Posterior cingulate gyrus (tissue), 11 donors: ENCODE measurements at regions not wholly inside any gene's neighbourhood (a gene's known extent, or its start where the extent isn't known, plus 50 kb on each side); places are given as distances from the start of the nearest gene placed in this dataset.
A peak's percentile ranks its signal among the peaks of the same experiment; 100 is the strongest.
"Not testable (repeated sequence)": the region's sequence is repeated elsewhere in the genome, so short reads cannot be mapped to it uniquely, and the experiment has no call there.

Experiments used
- DNase-seq, 10 donors: peaks; one replicate each; pipeline versions ENCODE4 v3.0.0 to v3.0.0-alpha.2; 2020 to 2021; ENCODE audit warnings: mixed read lengths in 3 of 10
- intact Hi-C: fragments of 100-400 bp; cut with DNase I; formaldehyde crosslinking; loops from one replicate; pipeline ENCODE4 v1.15.1; 2023

DNA sequence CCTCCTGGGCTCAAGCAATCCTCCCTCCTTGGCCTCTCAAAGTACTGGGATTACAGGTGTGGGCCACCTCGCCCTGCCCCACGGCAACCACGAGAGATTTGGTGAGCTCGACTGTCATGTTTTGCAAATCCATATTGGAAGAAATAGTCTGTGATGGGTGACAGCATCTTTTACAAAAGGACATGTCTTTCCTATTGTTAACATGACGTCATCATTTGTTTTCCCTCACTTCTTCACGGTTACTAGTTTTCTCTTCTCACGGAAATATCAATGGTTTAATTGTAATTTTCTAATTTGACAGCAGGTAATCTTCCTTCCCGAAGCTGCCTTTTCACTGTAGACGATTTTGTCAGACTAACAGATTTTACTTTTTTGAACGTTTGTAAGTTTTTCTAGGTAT, 110.8 kb upstream of the GREM2 start:
- intact Hi-C loops: no loop called here
- DNase-seq: no peak

DNA sequence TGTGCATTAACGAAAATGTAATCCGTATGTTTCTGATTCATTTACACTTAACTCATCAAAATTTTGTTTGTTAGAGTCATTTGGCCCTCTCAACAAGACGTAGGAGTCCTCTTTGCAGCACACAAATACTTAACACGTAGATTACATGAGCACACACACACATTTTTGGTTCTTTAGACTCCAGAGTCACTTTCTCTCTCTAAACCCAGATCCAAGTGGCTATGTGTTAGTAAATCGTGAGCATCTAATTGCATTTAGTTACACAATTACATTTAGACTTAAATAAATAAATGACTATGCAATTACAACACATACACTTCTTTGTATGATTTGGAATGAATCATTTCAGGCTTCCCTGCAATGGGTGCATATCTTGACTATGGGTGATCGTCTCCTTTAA, 109.0 kb upstream of the GREM2 start:
- intact Hi-C loops: no loop called here
- no peak for DNase-seq

GRCh38 chr1:240719953-240720700, 108.2 kb upstream of the GREM2 start:
- no peak for DNase-seq
- intact Hi-C loops: no loop called here

DNA sequence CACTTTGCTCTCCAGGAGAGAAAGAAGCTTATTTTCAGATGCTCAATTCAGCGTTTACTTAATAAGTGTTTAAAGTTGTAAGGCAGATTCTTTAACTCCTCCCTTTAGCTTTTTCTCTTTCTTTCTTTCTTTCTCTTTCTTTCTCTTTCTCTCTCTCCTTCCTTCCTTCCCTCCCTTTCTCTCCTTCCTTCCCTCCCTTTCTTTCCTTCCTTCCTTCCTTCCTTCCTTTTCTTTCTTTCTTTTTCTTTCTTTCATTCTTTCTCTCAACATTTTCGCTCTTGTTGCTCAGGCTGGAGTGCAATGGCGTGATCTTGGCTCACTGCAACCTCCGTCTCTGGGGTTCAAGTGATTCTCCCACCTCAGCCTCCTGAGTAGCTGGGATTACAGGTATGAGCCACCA, 104.6 kb upstream of the GREM2 start:
- DNase-seq, intact Hi-C loops: not testable (repeated sequence)

DNA sequence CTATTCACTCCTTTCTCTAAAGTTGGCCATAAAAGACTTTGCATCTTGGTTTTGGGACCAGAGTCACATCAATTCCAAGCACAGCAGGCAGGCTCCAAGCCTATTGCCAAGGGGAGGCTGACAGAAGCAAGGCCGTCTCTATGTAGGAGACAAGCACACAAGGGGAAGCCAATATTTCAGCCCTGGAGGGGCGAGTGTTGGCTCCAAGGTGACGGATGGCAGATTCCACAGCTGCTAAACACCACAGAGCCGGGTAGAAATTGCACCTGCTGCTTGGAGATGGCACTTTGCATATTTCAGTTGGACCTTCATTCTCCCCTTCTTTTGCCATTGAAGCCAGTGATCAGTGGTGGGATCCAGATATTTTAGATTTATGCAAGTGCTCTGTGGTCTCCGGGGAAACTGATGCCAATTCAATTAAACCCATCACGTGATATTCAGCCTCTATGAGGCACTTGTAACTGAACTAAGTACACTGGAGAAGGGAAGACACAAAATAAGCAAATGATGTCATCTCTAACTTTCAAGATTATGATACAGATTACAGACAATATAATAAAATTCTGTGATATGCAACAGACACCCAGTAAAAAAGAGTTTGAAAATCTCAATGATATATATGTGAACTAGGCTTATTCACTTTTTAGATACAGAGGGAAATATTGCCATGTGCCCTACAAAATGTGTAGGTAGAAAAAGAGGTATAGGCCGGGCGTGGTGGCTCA, 102.8 kb upstream of the GREM2 start:
- intact Hi-C loops: no loop called here
- peak in 1 of 10 donors; percentile 61 for DNase-seq

DNA sequence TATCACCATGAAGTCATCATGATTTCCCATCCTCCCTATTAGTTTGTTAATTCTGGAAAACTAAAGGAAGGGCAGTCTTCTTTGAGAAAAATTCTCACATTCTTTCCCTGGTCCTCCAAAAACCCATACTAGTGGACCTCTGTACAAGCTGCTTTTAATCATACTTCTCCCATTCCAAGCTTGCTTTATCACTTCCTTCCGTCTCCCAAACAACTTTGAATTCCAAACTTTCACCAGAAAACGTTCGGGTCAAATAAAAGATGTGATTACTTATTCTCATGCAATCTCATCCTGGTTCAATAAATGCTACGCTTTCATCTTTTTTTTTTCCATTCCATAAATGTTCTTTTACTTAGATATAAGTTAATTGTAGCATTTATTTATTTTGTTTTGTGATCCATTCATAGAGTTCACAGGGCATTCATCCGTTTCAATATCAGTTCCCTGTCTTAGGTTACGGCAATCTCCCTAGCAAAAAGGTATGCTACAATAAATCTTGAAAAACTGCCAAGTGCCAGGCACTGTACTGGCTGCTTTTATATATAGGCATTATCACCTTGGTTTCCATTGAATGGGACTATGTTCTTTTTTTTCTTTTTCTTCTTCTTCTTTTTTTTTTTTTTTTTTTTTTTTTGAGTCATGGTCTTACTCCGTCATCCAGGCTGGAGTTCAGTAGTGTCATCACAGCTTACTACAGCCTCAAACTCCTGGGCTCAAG, 100.2 kb upstream of the GREM2 start:
- no peak for DNase-seq
- intact Hi-C loops: no loop called here

GRCh38 chr1:240711020-240711419, 99.1 kb upstream of the GREM2 start:
- intact Hi-C loops: no loop called here
- DNase-seq: peak in 1 of 10 donors; percentile 44

GRCh38 chr1:240709676-240710075, 97.7 kb upstream of the GREM2 start:
- DNase-seq: peak in 1 of 10 donors; percentile 20
- intact Hi-C loops: no loop called here

DNA sequence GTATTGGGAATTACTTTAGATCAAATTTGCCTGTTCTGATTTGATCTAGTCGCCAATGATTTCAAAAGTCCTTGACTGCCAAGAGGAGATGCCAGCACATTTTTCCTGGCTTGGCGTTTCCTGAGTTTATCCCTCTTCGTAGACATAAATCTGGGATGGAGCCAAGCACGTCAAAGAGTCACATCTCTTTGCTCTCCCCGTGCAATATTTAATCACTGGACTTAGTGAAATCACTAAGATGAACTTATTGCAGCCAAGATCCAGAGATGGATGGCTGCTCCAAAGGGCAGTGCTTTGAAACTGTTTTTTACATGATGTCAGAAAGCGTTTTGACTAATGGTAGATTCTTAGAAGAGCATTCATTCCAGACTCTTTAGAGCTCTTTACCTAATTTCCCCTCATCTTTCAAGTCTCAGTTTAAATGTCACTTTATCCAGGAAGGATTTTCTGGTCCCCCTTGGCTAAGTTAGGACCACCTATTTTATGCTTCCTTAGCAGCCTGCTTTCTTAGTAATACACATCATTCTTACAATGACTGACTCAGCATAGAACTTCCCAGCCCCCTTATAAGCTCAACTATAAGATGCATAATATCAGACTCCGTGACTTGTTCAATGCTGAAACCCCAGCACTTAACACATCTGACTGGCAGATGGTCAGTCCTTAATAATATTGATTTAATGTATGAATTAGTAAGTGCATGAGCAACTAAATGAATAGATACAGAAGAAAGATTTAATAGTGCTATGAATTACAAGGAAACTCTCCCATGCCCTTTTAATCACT, 94.4 kb upstream of the GREM2 start:
- no peak for DNase-seq

DNA sequence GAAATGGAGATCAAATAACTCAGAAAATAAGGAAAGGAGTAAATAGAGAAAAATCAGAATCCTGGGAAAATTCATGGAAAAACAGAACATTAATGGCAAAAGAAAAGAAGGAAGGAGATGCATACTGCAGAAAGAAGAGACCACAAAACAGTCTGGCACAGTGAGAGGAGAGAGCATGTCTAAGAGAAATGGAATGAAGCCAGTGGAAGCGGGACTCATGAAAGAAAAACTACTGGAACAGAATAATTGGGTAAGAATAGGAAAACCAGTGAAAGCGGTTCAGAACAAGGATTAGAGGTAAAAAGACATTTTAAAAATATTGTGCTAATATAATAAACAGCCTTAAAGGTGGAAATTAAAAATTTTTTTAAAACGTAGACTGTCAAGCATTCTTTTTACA, 93.6 kb upstream of the GREM2 start:
- no peak for DNase-seq
- intact Hi-C loops: no loop called here

More for the DNA sequence above, 94.4 kb upstream of the GREM2 start:
- intact Hi-C loops: no loop called here

DNA sequence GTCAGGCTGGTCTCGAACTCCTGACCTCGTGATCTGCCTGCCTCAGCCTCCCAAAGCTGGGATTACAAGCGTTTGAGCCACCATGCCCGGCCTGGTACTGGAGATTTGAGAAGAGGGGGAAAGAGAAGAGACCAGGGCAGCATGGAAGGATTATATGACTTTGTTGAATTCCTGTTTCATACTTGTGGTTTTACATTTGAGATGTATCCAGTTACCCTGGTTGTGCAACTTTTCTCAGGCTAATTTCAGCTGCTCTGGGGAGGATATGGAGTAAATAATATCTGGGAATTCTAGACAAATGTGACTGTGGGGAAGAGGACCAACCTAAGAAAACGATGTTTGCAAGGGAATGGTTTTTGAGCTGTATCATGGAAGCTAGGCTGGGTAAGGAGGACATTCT, 89.5 kb upstream of the GREM2 start:
- intact Hi-C loops: no loop called here
- DNase-seq: no peak

- intact Hi-C loops: no loop called here
Measured at GRCh38 chr1:240695416-240695815, 83.5 kb upstream of the GREM2 start.

DNA sequence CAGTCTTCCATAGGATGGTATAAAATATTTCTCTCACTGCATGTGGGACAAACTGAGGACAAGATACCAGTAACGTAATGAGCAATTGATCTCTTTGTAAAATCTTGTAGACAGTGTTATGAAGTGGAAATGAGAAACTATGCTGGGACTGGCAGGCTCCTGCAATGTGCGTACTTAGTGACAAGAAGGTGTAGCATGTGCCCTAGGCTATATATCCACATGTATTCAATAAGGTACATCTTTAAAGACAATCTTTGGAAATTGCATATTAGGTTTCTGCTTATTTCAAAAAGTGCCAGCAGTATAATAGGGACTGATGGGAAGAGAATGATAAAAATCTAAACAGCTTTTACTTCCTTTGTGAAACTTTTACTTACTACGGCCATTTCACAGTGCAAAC, 81.9 kb upstream of the GREM2 start:
- intact Hi-C loops: no loop called here

More at GRCh38 chr1:240695416-240695815, 83.5 kb upstream of the GREM2 start:
- no peak for DNase-seq

DNA sequence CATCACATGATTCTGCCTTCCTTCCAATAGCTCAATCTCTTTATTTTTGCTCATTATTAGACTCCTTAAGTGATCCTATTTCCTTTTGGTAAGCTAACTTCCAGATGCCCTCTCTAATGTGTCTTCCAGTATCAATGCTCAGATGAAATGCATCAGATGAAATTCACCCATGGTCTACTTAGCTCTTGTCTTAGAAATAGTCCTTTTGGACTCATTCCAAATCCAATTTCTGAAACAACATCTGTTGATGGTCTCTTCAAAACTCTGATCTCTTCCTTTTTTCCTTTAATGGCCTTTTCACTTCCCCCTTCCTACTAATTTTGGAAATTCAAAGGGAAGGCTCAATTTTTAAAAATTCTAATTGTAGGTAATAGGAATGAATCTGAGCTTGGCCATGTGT, 81.1 kb upstream of the GREM2 start:
- intact Hi-C loops: no loop called here
- DNase-seq: no peak

More for the DNA sequence above, 81.9 kb upstream of the GREM2 start:
- no peak for DNase-seq

DNA sequence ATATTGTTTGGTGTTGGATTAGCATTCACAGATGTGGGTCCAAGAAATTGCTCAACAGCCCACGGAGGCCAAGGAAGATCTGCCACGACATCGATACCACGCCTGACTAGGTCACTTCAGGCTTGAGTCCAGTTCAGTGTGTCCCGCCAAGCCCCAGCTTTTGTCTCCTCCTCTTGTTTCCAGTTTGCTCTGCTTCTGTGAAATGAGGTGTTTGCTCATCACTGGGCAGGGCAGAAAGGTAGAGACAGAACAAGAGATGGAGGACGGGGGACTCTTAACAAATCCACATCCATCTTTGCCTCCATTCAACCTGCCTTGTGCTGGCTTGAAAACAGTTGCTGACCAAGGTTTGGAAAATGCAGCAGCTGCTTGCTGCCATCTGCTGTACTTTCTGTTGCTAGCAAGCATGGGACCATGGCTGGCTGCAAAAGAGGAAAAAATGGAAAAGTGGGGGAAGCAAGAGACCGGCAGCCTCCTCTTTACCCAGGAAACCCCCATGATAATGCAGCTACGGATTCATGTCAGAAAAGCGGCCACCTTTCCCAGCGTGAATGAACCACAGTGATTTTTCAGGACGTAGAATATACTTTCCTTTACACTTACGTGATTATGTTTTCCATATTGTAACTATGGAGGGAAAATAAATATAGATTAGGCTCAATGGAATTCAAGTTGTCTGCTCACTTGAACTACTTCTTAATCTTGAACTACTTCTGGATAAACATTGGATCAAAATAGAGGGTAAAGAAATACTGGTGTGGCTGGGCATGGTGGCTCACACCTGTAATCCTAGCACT, 80.2 kb upstream of the GREM2 start:
- DNase-seq: peak in 8 of 10 donors; percentile 21 to 90 (median 42)
- intact Hi-C loops: loop anchor here (1.0 kb wide), 1 partner anchor 503 kb away; no protein-coding TSS in a partner anchor

GRCh38 chr1:240691501-240691900, 79.5 kb upstream of the GREM2 start:
- DNase-seq: no peak
- intact Hi-C loops: no loop called here

DNA sequence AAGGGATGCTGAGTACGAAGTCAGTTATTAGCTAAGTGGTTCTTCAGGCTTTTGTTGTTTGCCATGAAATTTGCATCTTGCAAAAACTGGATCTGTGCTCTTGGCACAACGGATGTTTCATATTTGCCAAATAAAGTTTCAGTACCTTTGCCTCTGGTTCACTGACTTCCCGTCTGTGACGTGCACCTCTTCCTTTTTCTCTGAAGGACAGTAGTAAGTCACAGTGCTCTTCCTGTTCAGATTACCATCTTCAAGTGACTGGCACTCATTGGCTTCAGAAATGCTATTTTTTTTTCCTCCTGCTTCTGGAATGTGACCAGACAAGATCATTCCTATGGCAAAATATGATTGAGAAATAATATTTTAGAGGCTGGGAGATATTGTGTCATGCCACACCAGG, 75.9 kb upstream of the GREM2 start:
- intact Hi-C loops: no loop called here

GRCh38 chr1:240683576-240683975, 71.6 kb upstream of the GREM2 start:
- no peak for DNase-seq
- intact Hi-C loops: no loop called here

More for the DNA sequence above, 75.9 kb upstream of the GREM2 start:
- no peak for DNase-seq

DNA sequence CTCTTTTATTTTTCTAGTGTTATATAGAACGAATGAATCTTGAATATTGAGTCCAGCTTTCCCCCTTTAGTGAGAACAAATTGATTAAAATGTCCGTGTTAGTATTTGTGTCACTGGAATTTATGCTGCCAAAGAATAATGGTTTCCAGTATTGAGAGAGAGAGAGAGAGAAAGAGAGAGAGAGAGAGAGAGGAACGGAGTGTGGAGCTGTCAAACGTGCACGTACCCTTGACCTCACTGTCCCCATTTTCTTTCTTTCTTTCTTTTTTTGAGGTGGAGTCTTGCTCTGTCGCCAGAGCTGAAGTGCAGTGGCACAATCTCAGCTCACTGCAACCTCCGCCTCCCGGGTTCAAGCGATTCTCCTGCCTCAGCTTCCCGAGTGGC, 70.9 kb upstream of the GREM2 start:
- DNase-seq: no peak
- intact Hi-C loops: no loop called here
